ENCODE measurements at regions not wholly inside any gene's neighbourhood (a gene's known extent, or its start where the extent isn't known, plus 50 kb on each side); places are given as distances from the start of the nearest gene placed in this dataset.

DNA sequence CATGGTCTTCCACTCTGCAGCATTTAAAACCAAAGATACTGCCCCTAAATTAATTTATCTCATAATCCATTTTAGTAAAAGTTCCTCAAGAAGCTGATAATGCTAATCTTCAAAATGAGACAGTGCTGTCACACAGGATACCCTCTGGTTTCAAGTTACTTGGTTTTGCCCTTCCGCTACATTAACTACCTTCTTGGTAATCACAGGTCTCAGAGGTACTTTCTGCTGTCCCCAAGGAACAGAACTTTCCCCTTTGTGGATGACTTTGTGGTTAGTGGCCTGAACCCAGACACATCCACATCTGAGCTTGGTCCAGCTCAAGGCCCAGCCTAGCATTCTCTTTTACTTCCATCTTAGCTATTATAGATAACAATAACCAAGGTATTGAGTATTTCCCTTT, 88.8 kb upstream of the TMEM26 start:
- TF ChIP-seq CREM (IDR thresholded peaks at IDR 0.05; ENCODE audit: low read depth) (no peak), SMARCC2 (IDR thresholded peaks at IDR 0.05; ENCODE audit: low read depth) (no peak), ZKSCAN1 (IDR thresholded peaks at IDR 0.05; ENCODE audit: low read depth, low read length) (no peak)

All from K562 (cell line).